Prostate gland (tissue), 2 donors: ENCODE measurements at regions not wholly inside any gene's neighbourhood (a gene's known extent, or its start where the extent isn't known, plus 50 kb on each side); places are given as distances from the start of the nearest gene placed in this dataset.

ENCODE experiments used
- CTCF ChIP-seq, 4 experiments: fragments of 200-600 bp in 2 of 4; fragments of 450-650 bp in 2 of 4; sonication (generic) in 2 of 4; IDR thresholded peaks; 1 replicate in 3 of 4; 2 replicates in 1 of 4; pipeline ENCODE4 v1.5.1; 2016 to 2019; ENCODE audit warnings: antibody characterized with exemption in 4 of 4, mild to moderate bottlenecking in 2 of 4, moderate library complexity in 2 of 4
- POLR2A ChIP-seq: fragments of 450-650 bp; IDR thresholded peaks from one replicate; pipeline ENCODE4 v1.6.1; 2016; ENCODE audit warnings: antibody characterized with exemption, mild to moderate bottlenecking
- POLR2AphosphoS5 ChIP-seq: sonication (generic); formaldehyde crosslinking; IDR thresholded peaks from one replicate; pipeline ENCODE4 v1.6.1; 2017; ENCODE audit warnings: antibody characterized with exemption

- TF ChIP-seq CTCF (IDR thresholded peaks at IDR 0.05) (no peak), POLR2A (no peak), POLR2AphosphoS5 (no peak)
Observed at GRCh38 chr4:135838889-135839288, 1637.3 kb upstream of the PABPC4L start.
